ENCODE measurements at regions not wholly inside any gene's neighbourhood (a gene's known extent, or its start where the extent isn't known, plus 50 kb on each side); places are given as distances from the start of the nearest gene placed in this dataset.
"Not testable (repeated sequence)": the region's sequence is repeated elsewhere in the genome, so short reads cannot be mapped to it uniquely, and the experiment has no call there.

GRCh38 chr4:141562649-141563048 lies 73.7 kb upstream of the IL15 start:
- H3K4me3 Mint-ChIP-seq, result no peak overlapping the region

DNA sequence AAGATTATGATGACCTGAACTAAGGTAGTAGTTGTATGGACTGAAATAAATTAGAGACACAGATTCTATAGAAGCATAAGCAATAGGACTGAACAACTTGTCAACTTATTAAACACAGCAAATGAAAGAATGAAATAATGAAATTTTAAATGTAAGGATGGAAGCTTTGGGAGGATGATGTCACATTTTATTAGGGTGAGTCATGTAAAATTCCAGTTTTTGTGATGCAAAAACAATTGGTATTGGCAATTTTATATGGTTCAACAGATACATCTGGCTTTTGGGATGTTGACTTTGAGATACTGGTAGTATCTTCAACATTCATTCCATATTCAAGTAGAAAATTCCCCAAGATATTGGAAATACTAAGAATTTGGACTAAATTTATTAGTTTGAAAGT lies 72.7 kb upstream of the IL15 start:
- no peak for TF ChIP-seq CTCF (IDR thresholded peaks at IDR 0.05; ENCODE audit: unreplicated experiment in 3 of 3)
- Mint-ChIP-seq H3K27ac (no peak overlapping the region), H3K27me3 (ENCODE audit: low read depth) (no peaks in the 10 kb centered on the region), H3K36me3 (ENCODE audit: low read depth) (no peaks in the 10 kb centered on the region), H3K4me3 (no peak overlapping the region), H3K9me3 (no peaks in the 10 kb centered on the region), H3K4me1 (no peaks in the 10 kb centered on the region)

More at GRCh38 chr4:141562649-141563048, 73.7 kb upstream of the IL15 start:
- Mint-ChIP-seq H3K27me3 (ENCODE audit: low read depth) (no peaks in the 10 kb centered on the region), H3K36me3 (ENCODE audit: low read depth) (no peaks in the 10 kb centered on the region), H3K27ac (no peak overlapping the region), H3K4me1 (no peaks in the 10 kb centered on the region), H3K9me3 (no peaks in the 10 kb centered on the region)
- TF ChIP-seq CTCF (IDR thresholded peaks at IDR 0.05; ENCODE audit: unreplicated experiment in 3 of 3), result no peak

GRCh38 chr4:141564961-141565360 lies 71.4 kb upstream of the IL15 start:
- not testable (repeated sequence) for H3K36me3 Mint-ChIP-seq (ENCODE audit: low read depth); H3K27me3 Mint-ChIP-seq (ENCODE audit: low read depth); H3K4me1 Mint-ChIP-seq; H3K9me3 Mint-ChIP-seq; H3K4me3 Mint-ChIP-seq; H3K27ac Mint-ChIP-seq

GRCh38 chr4:141565379-141566089 lies 70.8 kb upstream of the IL15 start:
- Mint-ChIP-seq H3K4me1 (no peaks in the 10 kb centered on the region), H3K4me3 (no peak overlapping the region), H3K36me3 (ENCODE audit: low read depth) (no peaks in the 10 kb centered on the region), H3K9me3 (no peaks in the 10 kb centered on the region), H3K27ac (no peak overlapping the region), H3K27me3 (ENCODE audit: low read depth) (no peaks in the 10 kb centered on the region)
- no peak for TF ChIP-seq CTCF (IDR thresholded peaks at IDR 0.05; ENCODE audit: unreplicated experiment in 3 of 3)

DNA sequence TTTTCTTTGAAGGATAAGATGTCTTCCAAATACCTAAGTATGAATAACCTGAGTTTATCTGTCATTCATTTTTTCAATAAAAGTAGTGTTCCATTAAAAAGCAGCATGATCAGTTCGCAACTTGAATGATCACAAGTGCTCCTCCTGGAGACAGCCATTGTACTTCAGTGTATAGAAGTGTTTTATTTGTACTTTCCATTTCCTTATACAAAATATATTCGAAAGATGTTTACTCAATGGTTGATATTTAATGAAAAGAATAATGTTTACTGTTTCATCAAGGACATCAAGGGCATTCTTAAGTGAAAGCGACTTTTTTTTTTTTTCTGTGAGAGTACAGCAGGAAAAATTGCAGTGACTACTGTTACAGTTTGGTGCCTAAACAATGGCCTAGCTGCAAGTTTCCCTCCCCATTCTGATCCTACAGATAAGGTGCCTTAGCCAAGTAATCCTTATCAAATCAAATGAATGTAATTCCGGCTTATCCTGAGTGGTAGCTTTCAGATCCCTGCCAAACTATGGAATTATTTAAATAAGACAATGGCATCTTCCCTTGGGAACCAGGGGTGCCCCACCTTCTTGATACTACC lies 69.0 kb upstream of the IL15 start:
- Mint-ChIP-seq H3K9me3 (no peaks in the 10 kb centered on the region), H3K27me3 (ENCODE audit: low read depth) (no peaks in the 10 kb centered on the region), H3K27ac (no peak overlapping the region), H3K4me1 (no peaks in the 10 kb centered on the region), H3K36me3 (ENCODE audit: low read depth) (no peaks in the 10 kb centered on the region), H3K4me3 (no peak overlapping the region)
- TF ChIP-seq CTCF (IDR thresholded peaks at IDR 0.05; ENCODE audit: unreplicated experiment in 3 of 3), result no peak

- TF ChIP-seq CTCF (IDR thresholded peaks at IDR 0.05; ENCODE audit: unreplicated experiment in 3 of 3), result no peak
- Mint-ChIP-seq H3K27ac (no peak overlapping the region), H3K4me3 (no peak overlapping the region), H3K27me3 (ENCODE audit: low read depth) (no peaks in the 10 kb centered on the region), H3K36me3 (ENCODE audit: low read depth) (no peaks in the 10 kb centered on the region), H3K9me3 (no peaks in the 10 kb centered on the region), H3K4me1 (no peaks in the 10 kb centered on the region)
Measured at GRCh38 chr4:141569141-141569540, 67.2 kb upstream of the IL15 start.
